ENCODE measurements at regions not wholly inside any gene's neighbourhood (a gene's known extent, or its start where the extent isn't known, plus 50 kb on each side); places are given as distances from the start of the nearest gene placed in this dataset.

DNA sequence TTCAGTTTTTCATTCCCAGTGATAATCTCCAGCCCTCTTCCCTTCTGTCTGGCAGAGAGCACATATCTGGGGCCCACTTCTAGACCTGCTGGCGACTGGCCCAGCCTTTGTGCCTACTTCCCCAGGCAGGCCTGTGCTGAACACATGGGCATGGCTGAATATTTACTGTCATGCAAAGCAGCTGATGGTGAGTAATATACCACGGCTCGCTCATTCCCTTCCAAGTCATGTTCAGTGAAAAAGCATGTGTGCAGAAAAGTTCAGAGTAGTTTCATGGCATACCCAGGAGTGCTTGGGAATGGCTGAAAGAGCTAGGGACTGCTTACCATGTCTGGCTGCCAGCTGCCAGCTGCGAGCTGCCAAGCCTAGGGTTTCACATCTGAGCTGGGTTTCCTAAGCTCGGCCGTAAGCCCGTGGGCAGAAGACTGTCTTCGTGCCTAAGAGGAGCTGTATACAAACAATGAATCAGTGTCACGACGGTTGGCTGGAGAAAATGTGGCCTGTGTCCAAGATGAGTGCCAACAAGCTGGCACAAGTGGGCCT lies 179.9 kb upstream of the PELI2 start:
- no peak overlapping the region for H3K4me3 ChIP-seq (ENCODE audit: low read depth, low read length)
- H3K9me3 ChIP-seq (ENCODE audit: control insufficient read depth, insufficient read depth, low read length) = peaks cover 9% of the 10 kb centered on the region
- H3K36me3 ChIP-seq (ENCODE audit: control insufficient read depth, insufficient read depth, low read length) = no peaks in the 10 kb centered on the region
- H3K27me3 ChIP-seq (ENCODE audit: control insufficient read depth, insufficient read depth, low read length) = no peaks in the 10 kb centered on the region
- no peak overlapping the region for H3K27ac ChIP-seq (ENCODE audit: low read depth, low read length)
- H3K9ac ChIP-seq (ENCODE audit: low read depth, low read length) = no peak overlapping the region
- H3K4me1 ChIP-seq (ENCODE audit: control insufficient read depth, insufficient read depth, low read length) = peaks cover 10% of the 10 kb centered on the region

DNA sequence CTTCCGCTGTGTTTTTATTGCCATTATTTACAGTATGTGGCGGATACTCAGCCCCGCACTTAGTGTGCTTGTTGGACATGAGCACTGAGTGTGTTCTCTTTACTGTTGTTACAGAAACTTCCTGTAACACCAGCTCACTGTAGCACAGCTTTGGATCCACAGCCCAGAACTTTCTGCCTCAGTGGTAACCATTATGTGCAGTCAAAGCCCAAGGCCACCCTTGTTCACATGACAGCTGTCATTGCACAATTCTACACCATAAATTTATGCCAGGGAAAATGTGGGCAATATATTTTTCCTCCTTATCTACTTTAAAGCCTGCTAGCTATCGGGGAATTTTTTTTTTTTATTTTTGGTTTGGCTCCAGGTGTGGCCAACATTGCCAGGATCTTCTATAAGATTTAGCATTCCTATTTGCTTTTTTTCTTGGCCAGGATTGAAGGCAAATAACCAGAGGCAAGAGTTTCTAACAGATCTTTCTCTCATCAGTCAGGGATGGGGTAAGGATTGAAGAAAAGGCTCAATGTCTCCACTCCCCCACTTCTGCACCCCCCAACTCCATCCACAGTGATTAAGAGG lies 176.0 kb upstream of the PELI2 start:
- Histone ChIP-seq H3K36me3 (ENCODE audit: control insufficient read depth, insufficient read depth, low read length) (no peaks in the 10 kb centered on the region), H3K4me1 (ENCODE audit: control insufficient read depth, insufficient read depth, low read length) (peaks cover 6% of the 10 kb centered on the region), H3K9me3 (ENCODE audit: control insufficient read depth, insufficient read depth, low read length) (no peaks in the 10 kb centered on the region; the same call in 1 of the 2 replicates), H3K27me3 (ENCODE audit: control insufficient read depth, insufficient read depth, low read length) (no peaks in the 10 kb centered on the region), H3K27ac (ENCODE audit: low read depth, low read length) (no peak overlapping the region), H3K4me3 (ENCODE audit: low read depth, low read length) (no peak overlapping the region), H3K9ac (ENCODE audit: low read depth, low read length) (no peak overlapping the region)

DNA sequence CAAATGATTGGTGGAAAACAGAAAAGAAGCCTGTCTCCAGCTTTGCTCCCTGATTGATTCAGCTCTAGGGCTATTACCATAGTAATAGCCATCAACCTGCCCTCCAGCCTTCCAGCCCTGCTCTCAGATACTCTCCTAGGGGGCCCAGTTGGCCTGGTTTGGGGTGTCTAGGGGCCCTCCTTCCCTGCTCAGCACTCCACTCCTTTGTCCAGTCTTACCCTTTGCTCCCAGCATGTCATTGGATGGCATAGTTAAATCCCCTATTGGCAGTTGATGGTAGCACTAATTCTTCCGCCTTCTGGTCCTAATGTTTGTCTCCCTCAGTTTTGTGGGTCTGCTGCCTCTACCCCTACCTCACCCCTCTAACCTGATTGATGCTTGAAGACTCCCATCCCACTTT lies 175.4 kb upstream of the PELI2 start:
- Histone ChIP-seq H3K27me3 (ENCODE audit: control insufficient read depth, insufficient read depth, low read length) (no peaks in the 10 kb centered on the region), H3K36me3 (ENCODE audit: control insufficient read depth, insufficient read depth, low read length) (no peaks in the 10 kb centered on the region), H3K4me1 (ENCODE audit: control insufficient read depth, insufficient read depth, low read length) (no peaks in the 10 kb centered on the region), H3K9ac (ENCODE audit: low read depth, low read length) (no peak overlapping the region), H3K27ac (ENCODE audit: low read depth, low read length) (no peak overlapping the region), H3K4me3 (ENCODE audit: low read depth, low read length) (no peak overlapping the region), H3K9me3 (ENCODE audit: control insufficient read depth, insufficient read depth, low read length) (no peaks in the 10 kb centered on the region; the same call in 1 of the 2 replicates)

DNA sequence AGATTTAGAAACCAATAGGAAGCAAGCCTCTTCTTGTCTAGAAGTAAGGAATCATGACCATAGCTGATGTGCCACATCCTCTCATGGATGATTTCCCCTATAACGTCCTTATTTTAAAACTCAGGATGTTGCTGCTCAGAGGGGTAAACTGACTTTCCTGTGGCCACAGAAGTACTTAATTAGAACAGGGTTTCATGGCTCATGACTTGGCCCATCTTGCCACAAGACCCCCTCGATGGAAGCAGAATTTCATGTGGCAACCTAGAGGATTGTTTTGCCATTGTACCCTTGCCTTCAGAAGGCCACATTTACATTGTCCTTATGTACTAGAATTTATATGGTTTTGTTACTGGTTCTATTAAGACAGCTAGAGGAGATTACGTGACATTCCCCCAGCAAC lies 173.5 kb upstream of the PELI2 start:
- Histone ChIP-seq H3K9ac (ENCODE audit: low read depth, low read length) (no peak overlapping the region), H3K4me3 (ENCODE audit: low read depth, low read length) (no peak overlapping the region), H3K4me1 (ENCODE audit: control insufficient read depth, insufficient read depth, low read length) (no peaks in the 10 kb centered on the region), H3K27me3 (ENCODE audit: control insufficient read depth, insufficient read depth, low read length) (no peaks in the 10 kb centered on the region), H3K36me3 (ENCODE audit: control insufficient read depth, insufficient read depth, low read length) (no peaks in the 10 kb centered on the region), H3K27ac (ENCODE audit: low read depth, low read length) (no peak overlapping the region), H3K9me3 (ENCODE audit: control insufficient read depth, insufficient read depth, low read length) (no peaks in the 10 kb centered on the region; the same call in 1 of the 2 replicates)

DNA sequence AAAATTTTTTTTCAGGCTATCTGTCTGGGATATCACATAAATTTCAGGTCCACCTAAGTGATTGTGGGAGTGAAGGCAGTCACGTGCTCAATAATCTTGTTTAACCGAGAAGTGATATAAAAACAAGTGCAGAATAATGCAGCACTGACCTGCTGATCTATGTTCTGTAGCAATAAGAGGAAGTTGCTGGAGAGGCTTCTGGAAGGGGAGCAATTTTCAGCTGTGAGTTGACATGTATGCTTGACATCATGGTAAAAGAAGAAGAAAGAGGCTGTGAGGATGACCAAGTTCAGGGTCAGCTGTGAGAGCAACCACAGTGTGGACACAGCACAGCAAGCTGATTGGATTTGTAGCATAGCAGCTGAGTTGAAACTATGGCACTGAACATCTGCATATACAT lies 172.0 kb upstream of the PELI2 start:
- Histone ChIP-seq H3K4me3 (ENCODE audit: low read depth, low read length) (no peak overlapping the region), H3K27me3 (ENCODE audit: control insufficient read depth, insufficient read depth, low read length) (no peaks in the 10 kb centered on the region), H3K27ac (ENCODE audit: low read depth, low read length) (no peak overlapping the region), H3K4me1 (ENCODE audit: control insufficient read depth, insufficient read depth, low read length) (no peaks in the 10 kb centered on the region), H3K36me3 (ENCODE audit: control insufficient read depth, insufficient read depth, low read length) (no peaks in the 10 kb centered on the region), H3K9ac (ENCODE audit: low read depth, low read length) (no peak overlapping the region), H3K9me3 (ENCODE audit: control insufficient read depth, insufficient read depth, low read length) (no peaks in the 10 kb centered on the region)

DNA sequence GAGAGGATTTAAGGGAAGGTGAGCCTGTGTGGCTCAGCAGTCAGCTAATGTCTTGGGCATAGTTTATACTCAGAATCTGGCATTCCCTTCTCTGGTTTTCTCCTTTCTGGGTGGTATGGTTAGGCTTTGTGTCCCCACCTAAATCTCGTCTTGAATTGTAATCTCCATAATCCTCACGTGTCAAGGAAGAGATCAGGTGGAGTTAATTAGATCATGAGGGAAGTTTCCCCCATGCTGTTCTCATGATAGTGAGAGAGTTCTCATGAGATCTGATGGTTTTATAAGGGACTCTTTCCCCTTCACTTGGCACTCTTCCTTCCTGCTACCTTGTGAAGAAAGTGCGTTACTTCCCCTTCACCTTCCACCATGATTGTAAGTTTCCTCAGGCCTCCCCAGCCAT lies 169.8 kb upstream of the PELI2 start:
- no peaks in the 10 kb centered on the region for H3K4me1 ChIP-seq (ENCODE audit: control insufficient read depth, insufficient read depth, low read length)

DNA sequence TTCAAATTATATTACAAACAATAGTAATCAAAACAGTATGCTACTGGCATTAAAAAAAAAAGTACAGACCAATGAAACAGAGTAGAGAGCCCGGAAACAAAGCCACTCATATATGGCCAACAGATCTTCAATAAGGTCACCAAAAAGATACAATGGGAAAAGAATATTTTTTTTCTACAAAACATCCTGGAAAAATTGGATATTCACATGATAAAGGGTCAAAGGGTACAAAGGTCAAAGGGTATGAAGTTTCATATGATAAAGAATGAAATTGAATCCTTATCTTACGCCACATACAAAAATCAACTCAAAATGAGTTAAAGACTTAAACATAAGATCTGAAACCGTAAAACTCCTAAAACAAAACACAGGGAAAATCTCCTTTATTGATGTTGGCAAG lies 168.5 kb upstream of the PELI2 start:
- Histone ChIP-seq H3K9ac (ENCODE audit: low read depth, low read length) (no peak overlapping the region), H3K27me3 (ENCODE audit: control insufficient read depth, insufficient read depth, low read length) (no peaks in the 10 kb centered on the region), H3K9me3 (ENCODE audit: control insufficient read depth, insufficient read depth, low read length) (no peaks in the 10 kb centered on the region), H3K36me3 (ENCODE audit: control insufficient read depth, insufficient read depth, low read length) (no peaks in the 10 kb centered on the region), H3K4me1 (ENCODE audit: control insufficient read depth, insufficient read depth, low read length) (no peaks in the 10 kb centered on the region), H3K4me3 (ENCODE audit: low read depth, low read length) (no peak overlapping the region), H3K27ac (ENCODE audit: low read depth, low read length) (no peak overlapping the region)

More for the DNA sequence above, 169.8 kb upstream of the PELI2 start:
- H3K27me3 ChIP-seq (ENCODE audit: control insufficient read depth, insufficient read depth, low read length) = no peaks in the 10 kb centered on the region
- no peaks in the 10 kb centered on the region for H3K9me3 ChIP-seq (ENCODE audit: control insufficient read depth, insufficient read depth, low read length)
- no peak overlapping the region for H3K27ac ChIP-seq (ENCODE audit: low read depth, low read length)
- no peak overlapping the region for H3K4me3 ChIP-seq (ENCODE audit: low read depth, low read length)
- H3K36me3 ChIP-seq (ENCODE audit: control insufficient read depth, insufficient read depth, low read length) = no peaks in the 10 kb centered on the region
- H3K9ac ChIP-seq (ENCODE audit: low read depth, low read length) = no peak overlapping the region

DNA sequence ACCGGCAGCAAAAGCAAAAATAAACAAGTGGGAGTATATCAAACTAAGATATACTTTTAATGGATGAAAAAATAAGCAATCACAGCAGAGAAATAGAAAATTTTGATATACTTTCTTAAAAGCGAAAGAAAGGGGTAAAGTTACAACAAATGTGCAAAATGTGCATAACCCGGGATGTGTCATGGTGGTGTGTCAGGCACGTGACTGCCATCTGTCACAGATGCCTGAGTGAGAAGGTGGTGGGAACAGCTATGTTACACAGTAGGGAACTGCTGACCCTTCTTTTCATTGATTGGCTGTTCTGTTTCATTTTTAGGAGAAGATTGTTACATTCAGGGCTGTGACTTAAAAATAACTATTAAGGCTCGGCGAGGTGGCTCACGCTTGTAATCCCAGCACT lies 168.1 kb upstream of the PELI2 start:
- Histone ChIP-seq H3K9ac (ENCODE audit: low read depth, low read length) (no peak overlapping the region), H3K4me3 (ENCODE audit: low read depth, low read length) (no peak overlapping the region), H3K27ac (ENCODE audit: low read depth, low read length) (no peak overlapping the region), H3K9me3 (ENCODE audit: control insufficient read depth, insufficient read depth, low read length) (no peaks in the 10 kb centered on the region), H3K27me3 (ENCODE audit: control insufficient read depth, insufficient read depth, low read length) (no peaks in the 10 kb centered on the region), H3K36me3 (ENCODE audit: control insufficient read depth, insufficient read depth, low read length) (no peaks in the 10 kb centered on the region), H3K4me1 (ENCODE audit: control insufficient read depth, insufficient read depth, low read length) (no peaks in the 10 kb centered on the region)

DNA sequence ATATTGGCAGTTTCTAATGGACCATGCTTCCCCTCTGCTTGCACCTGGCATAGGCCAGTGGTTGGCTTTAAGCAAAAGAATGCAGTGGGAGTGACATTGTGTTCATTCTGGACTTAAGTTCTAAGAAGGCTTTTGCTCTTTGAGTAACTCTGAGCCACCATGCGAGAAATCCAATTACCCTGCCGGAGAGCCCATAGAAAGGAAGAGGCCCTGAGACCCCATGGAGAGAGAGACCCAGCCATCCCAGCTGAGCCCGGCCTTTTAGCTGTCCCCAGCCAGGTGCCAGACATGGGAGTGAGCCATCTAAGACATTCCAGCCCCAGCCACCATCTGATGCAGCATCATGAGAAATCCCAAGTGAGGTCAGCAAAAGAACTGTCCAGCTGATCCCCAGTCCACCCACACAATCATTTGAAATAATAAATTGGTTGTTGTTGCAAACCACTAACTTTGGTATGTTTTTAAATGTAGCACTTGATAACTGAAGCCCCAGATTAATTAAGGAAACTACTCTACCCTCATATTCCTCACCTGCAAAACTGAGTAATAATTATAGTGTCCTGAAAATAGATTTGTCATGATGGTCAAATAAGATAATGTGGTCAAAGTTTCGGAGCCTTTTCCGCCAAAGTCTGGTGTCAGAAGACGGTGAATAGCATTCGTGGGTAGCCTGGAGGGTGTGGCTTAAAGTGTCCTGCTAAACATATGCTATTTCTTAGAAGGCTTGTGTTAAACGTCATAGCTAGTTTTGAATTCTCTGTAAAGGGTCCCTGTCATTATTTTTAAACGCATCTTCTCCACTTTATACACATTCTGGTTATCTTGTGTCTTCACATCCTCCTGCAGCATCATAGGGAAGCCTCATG lies 166.6 kb upstream of the PELI2 start:
- Histone ChIP-seq H3K36me3 (ENCODE audit: control insufficient read depth, insufficient read depth, low read length) (no peaks in the 10 kb centered on the region), H3K9me3 (ENCODE audit: control insufficient read depth, insufficient read depth, low read length) (no peaks in the 10 kb centered on the region), H3K9ac (ENCODE audit: low read depth, low read length) (no peak overlapping the region), H3K27me3 (ENCODE audit: control insufficient read depth, insufficient read depth, low read length) (no peaks in the 10 kb centered on the region), H3K4me3 (ENCODE audit: low read depth, low read length) (no peak overlapping the region), H3K4me1 (ENCODE audit: control insufficient read depth, insufficient read depth, low read length) (0 out of 2 replicates have a peak, but pooled peaks cover 2% of the 10 kb centered on the region), H3K27ac (ENCODE audit: low read depth, low read length) (no peak overlapping the region)

DNA sequence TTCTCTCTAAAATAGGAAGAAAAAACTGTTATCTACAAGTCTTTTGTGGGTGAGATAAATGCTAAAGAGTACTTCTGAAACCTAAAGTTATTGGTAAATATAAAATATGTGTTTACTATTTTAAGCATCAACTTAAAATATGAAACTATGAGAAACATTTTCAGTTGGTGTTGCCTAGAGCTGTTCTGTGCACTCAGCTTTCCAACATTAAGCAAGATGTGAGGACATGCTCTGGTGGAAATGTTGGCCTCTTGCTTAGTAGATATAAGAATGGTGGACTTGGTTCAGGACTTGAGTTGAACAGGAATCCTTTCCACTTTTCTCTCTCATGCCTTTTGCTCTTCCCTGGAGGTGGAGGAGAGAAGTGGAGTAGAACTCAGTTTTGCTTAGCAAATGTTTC lies 164.1 kb upstream of the PELI2 start:
- H3K36me3 ChIP-seq (ENCODE audit: control insufficient read depth, insufficient read depth, low read length) = no peaks in the 10 kb centered on the region
- no peak overlapping the region for H3K4me3 ChIP-seq (ENCODE audit: low read depth, low read length)
- H3K9me3 ChIP-seq (ENCODE audit: control insufficient read depth, insufficient read depth, low read length) = no peaks in the 10 kb centered on the region
- H3K27me3 ChIP-seq (ENCODE audit: control insufficient read depth, insufficient read depth, low read length) = no peaks in the 10 kb centered on the region
- H3K4me1 ChIP-seq (ENCODE audit: control insufficient read depth, insufficient read depth, low read length) = peaks cover 26% of the 10 kb centered on the region
- no peak overlapping the region for H3K27ac ChIP-seq (ENCODE audit: low read depth, low read length)
- H3K9ac ChIP-seq (ENCODE audit: low read depth, low read length) = no peak overlapping the region

DNA sequence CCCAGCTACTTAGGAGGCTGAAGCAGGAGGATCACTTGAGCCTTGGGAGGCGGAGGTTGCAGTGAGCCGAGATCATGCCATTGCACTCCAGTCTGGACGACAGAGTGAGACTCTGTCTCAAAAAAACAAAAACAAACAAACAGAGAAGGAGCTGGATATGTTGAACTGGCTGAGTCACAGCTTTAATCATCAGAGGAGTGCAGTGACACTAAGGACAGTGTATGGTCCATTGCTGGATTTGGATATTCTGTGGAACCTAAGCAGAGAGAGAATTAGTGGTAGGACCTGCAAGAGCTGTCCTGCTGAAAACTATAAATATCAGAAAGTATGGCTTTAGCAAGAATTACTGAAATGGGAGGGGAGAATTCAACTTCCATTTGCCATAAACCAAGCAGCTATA lies 163.0 kb upstream of the PELI2 start:
- Histone ChIP-seq H3K36me3 (ENCODE audit: control insufficient read depth, insufficient read depth, low read length) (no peaks in the 10 kb centered on the region), H3K27me3 (ENCODE audit: control insufficient read depth, insufficient read depth, low read length) (no peaks in the 10 kb centered on the region), H3K4me1 (ENCODE audit: control insufficient read depth, insufficient read depth, low read length) (peaks cover 31% of the 10 kb centered on the region)

More for the DNA sequence above, 163.0 kb upstream of the PELI2 start:
- Histone ChIP-seq H3K4me3 (ENCODE audit: low read depth, low read length) (no peak overlapping the region), H3K9ac (ENCODE audit: low read depth, low read length) (no peak overlapping the region), H3K27ac (ENCODE audit: low read depth, low read length) (no peak overlapping the region), H3K9me3 (ENCODE audit: control insufficient read depth, insufficient read depth, low read length) (no peaks in the 10 kb centered on the region)
